H9 (cell line): ENCODE measurements at regions not wholly inside any gene's neighbourhood (a gene's known extent, or its start where the extent isn't known, plus 50 kb on each side); places are given as distances from the start of the nearest gene placed in this dataset.

Experiments
- DNase-seq: peaks from one replicate; pipeline ENCODE4 v3.0.0-alpha.2; 2017
- H2AFZ ChIP-seq: one replicate; pipeline ENCODE4 v1.6.1; 2013; ENCODE audit warnings: mild to moderate bottlenecking, low read length, control low read depth, moderate library complexity
- H2AK5ac ChIP-seq: 2 replicates; pipeline ENCODE4 v1.6.1; 2013; ENCODE audit warnings: low read length, control low read depth, mixed read lengths; ENCODE audit not compliant: insufficient read length
- H2BK120ac ChIP-seq: one replicate; pipeline ENCODE4 v1.6.1; 2013; ENCODE audit warnings: low read depth, mild to moderate bottlenecking, low read length, control low read depth, inconsistent platforms; ENCODE audit not compliant: poor library complexity, severe bottlenecking
- H2BK12ac ChIP-seq: 2 replicates; pipeline ENCODE4 v1.6.1; 2013; ENCODE audit warnings: low read length, control low read depth, mixed read lengths, low read depth; ENCODE audit not compliant: insufficient read length
- H2BK15ac ChIP-seq: 2 replicates; pipeline ENCODE4 v1.6.1; 2013; ENCODE audit warnings: low read depth, low read length, control low read depth
- H2BK20ac ChIP-seq: one replicate; pipeline ENCODE4 v1.6.1; 2013; ENCODE audit warnings: low read depth, mild to moderate bottlenecking, low read length, control low read depth, inconsistent platforms; ENCODE audit not compliant: poor library complexity, severe bottlenecking
- H2BK5ac ChIP-seq: 2 replicates; pipeline ENCODE4 v1.6.1; 2013; ENCODE audit warnings: low read length, control low read depth, mixed read lengths; ENCODE audit not compliant: insufficient read length
- H3K14ac ChIP-seq: 2 replicates; pipeline ENCODE4 v1.6.1; 2013; ENCODE audit warnings: low read length, control low read depth; ENCODE audit not compliant: insufficient read depth
- H3K18ac ChIP-seq: 2 replicates; pipeline ENCODE4 v1.6.1; 2013; ENCODE audit warnings: low read depth, mild to moderate bottlenecking, mixed read lengths, low read length, control low read depth; ENCODE audit not compliant: insufficient read length
- H3K23ac ChIP-seq: 2 replicates; pipeline ENCODE4 v1.6.1; 2013; ENCODE audit warnings: low read length, control low read depth, mixed read lengths, low read depth; ENCODE audit not compliant: insufficient read length
- H3K23me2 ChIP-seq: 2 replicates; pipeline ENCODE4 v1.6.1; 2013; ENCODE audit warnings: low read depth, mild to moderate bottlenecking, mixed read lengths, low read length, control low read depth; ENCODE audit not compliant: insufficient read length, poor library complexity, severe bottlenecking
- H3K27ac ChIP-seq: 2 replicates; pipeline ENCODE4 v1.5.1; 2013; ENCODE audit warnings: low read length, control low read depth, mixed read lengths, low read depth; ENCODE audit not compliant: insufficient read length
- H3K27me3 ChIP-seq: 2 replicates; pipeline ENCODE4 v1.6.1; 2013; ENCODE audit warnings: low read length, control low read depth, inconsistent platforms; ENCODE audit not compliant: insufficient read depth
- H3K4ac ChIP-seq: 2 replicates; pipeline ENCODE4 v1.6.1; 2013; ENCODE audit warnings: low read depth, mild to moderate bottlenecking, control low read depth, inconsistent platforms, low read length, moderate library complexity
- H3K4me1 ChIP-seq: 2 replicates; pipeline ENCODE4 v1.6.1; 2013; ENCODE audit warnings: low read length, control low read depth, inconsistent platforms; ENCODE audit not compliant: insufficient read depth
- H3K4me2 ChIP-seq: 2 replicates; pipeline ENCODE4 v1.6.1; 2013; ENCODE audit warnings: low read length, control low read depth, mixed read lengths; ENCODE audit not compliant: insufficient read length, insufficient read depth
- H3K56ac ChIP-seq: 2 replicates; pipeline ENCODE4 v1.6.1; 2013; ENCODE audit warnings: low read depth, mild to moderate bottlenecking, mixed read lengths, low read length, control low read depth; ENCODE audit not compliant: insufficient read length
- H3K79me1 ChIP-seq: 2 replicates; pipeline ENCODE4 v1.6.1; 2013; ENCODE audit warnings: low read depth, mild to moderate bottlenecking, moderate library complexity, low read length, control low read depth, inconsistent platforms; ENCODE audit not compliant: insufficient read depth, poor library complexity, severe bottlenecking
- H3K79me2 ChIP-seq: 2 replicates; pipeline ENCODE4 v1.6.1; 2013; ENCODE audit warnings: low read length, control low read depth, inconsistent platforms; ENCODE audit not compliant: insufficient read depth
- H3K9ac ChIP-seq: 2 replicates; pipeline ENCODE4 v1.6.1; 2013; ENCODE audit warnings: low read length, control low read depth, mixed read lengths; ENCODE audit not compliant: insufficient read length; ENCODE audit errors: extremely low read depth
- H3K9me3 ChIP-seq: one replicate; pipeline ENCODE4 v1.6.1; 2013; ENCODE audit warnings: low read depth, low read length, inconsistent platforms; ENCODE audit not compliant: control insufficient read depth
- H3T11ph ChIP-seq: one replicate; pipeline ENCODE4 v1.6.1; 2013; ENCODE audit warnings: mild to moderate bottlenecking, low read length, control low read depth, inconsistent platforms
- H4K20me1 ChIP-seq: one replicate; pipeline ENCODE4 v1.6.1; 2013; ENCODE audit not compliant: control insufficient read depth, insufficient read length, insufficient read depth
- H4K5ac ChIP-seq: 2 replicates; pipeline ENCODE4 v1.6.1; 2013; ENCODE audit warnings: low read depth, mild to moderate bottlenecking, mixed read lengths, low read length, control low read depth; ENCODE audit not compliant: insufficient read length
- H4K8ac ChIP-seq: replicated peaks from 2 replicates; pipeline ENCODE4 v1.6.1; 2013; ENCODE audit warnings: low read length, control low read depth, mixed read lengths, low read depth; ENCODE audit not compliant: insufficient read length
- H4K91ac ChIP-seq: 2 replicates; pipeline ENCODE4 v1.6.1; 2013; ENCODE audit warnings: low read depth, mild to moderate bottlenecking, moderate library complexity, mixed read lengths, low read length, control low read depth; ENCODE audit not compliant: insufficient read length
- H3K27ac Mint-ChIP-seq, 3 experiments: 2 replicates in 2 of 3; 3 replicates in 1 of 3; pipeline ENCODE4 v1.8.0; 2020 to 2021; ENCODE audit warnings: mixed read lengths in 3 of 3, mild to moderate bottlenecking in 1 of 3, moderate library complexity in 1 of 3
- H3K27me3 Mint-ChIP-seq: 2 replicates; pipeline ENCODE4 v1.8.0; 2021; ENCODE audit warnings: low read depth, mild to moderate bottlenecking, moderate library complexity, mixed read lengths
- H3K36me3 Mint-ChIP-seq, 3 experiments: 2 replicates in 2 of 3; 3 replicates in 1 of 3; pipeline ENCODE4 v1.8.0; 2020 to 2021; ENCODE audit warnings: low read depth in 3 of 3, mixed read lengths in 3 of 3; ENCODE audit not compliant: insufficient read depth in 1 of 3
- H3K4me1 Mint-ChIP-seq, 2 experiments: 2 replicates each; pipeline ENCODE4 v1.8.0; 2020; ENCODE audit warnings: mixed read lengths in 2 of 2
- H3K4me3 Mint-ChIP-seq, 2 experiments: 2 replicates in 1 of 2; 3 replicates in 1 of 2; pipeline ENCODE4 v1.8.0; 2020 to 2021; ENCODE audit warnings: mild to moderate bottlenecking in 2 of 2, mixed read lengths in 2 of 2, moderate library complexity in 1 of 2
- H3K9me3 Mint-ChIP-seq, 2 experiments: 2 replicates in 1 of 2; 3 replicates in 1 of 2; pipeline ENCODE4 v1.8.0; 2020; ENCODE audit warnings: mild to moderate bottlenecking in 2 of 2, mixed read lengths in 2 of 2, moderate library complexity in 1 of 2
- CTCF ChIP-seq: fragments of 200-600 bp; sonication (generic); conservative IDR thresholded peaks from 3 replicates; pipeline ENCODE4 v1.8.0; 2021; ENCODE audit warnings: antibody characterized with exemption, mild to moderate bottlenecking
- WGBS: extraction: QIAGEN DNeasy Blood & Tissue Kit; methylation state at CpG from one replicate; pipeline ENCODE4 v1.1.7; 2013; ENCODE audit warnings: missing lambda C conversion rate, low lambda C conversion rate, mixed read lengths; ENCODE audit not compliant: insufficient read length; ENCODE audit errors: extremely low coverage; 5-methylcytosine and 5-hydroxymethylcytosine counted together

- no peak overlapping the region for H2BK120ac ChIP-seq
- Mint-ChIP-seq H3K4me3 (no peak overlapping the region), H3K27me3 (peaks cover 22% of the 10 kb centered on the region), H3K27ac (no peak overlapping the region), H3K36me3 (no peaks in the 10 kb centered on the region), H3K9me3 (no peaks in the 10 kb centered on the region), H3K4me1 (peaks cover 11 to 28% of the 10 kb centered on the region in 2 experiments)
- H2BK12ac ChIP-seq: no peak overlapping the region
- H2AK5ac ChIP-seq: no peak overlapping the region
- H4K5ac ChIP-seq: no peak overlapping the region
- no peaks in the 10 kb centered on the region for H3K27me3 ChIP-seq
- no peaks in the 10 kb centered on the region for H4K20me1 ChIP-seq
- no peak for TF ChIP-seq CTCF
- H3K9ac ChIP-seq: no peak overlapping the region
- H3K23ac ChIP-seq: no peak overlapping the region
- H3K9me3 ChIP-seq: no peaks in the 10 kb centered on the region
- no peak overlapping the region for H2BK15ac ChIP-seq
- no CpG with 5 or more reads among the region's 8 CpGs for WGBS
- H3K79me1 ChIP-seq: no peaks in the 10 kb centered on the region
- DNase-seq: no peak
- H3K4me2 ChIP-seq: no peak overlapping the region
- H2BK5ac ChIP-seq: no peak overlapping the region
- no peak overlapping the region for H3K27ac ChIP-seq
- no peak overlapping the region for H4K91ac ChIP-seq
- no peak overlapping the region for H3T11ph ChIP-seq
- H3K23me2 ChIP-seq: no peaks in the 10 kb centered on the region
- no peaks in the 10 kb centered on the region for H3K79me2 ChIP-seq
- H4K8ac ChIP-seq: no peak overlapping the region
- H3K18ac ChIP-seq: no peak overlapping the region
- H2AFZ ChIP-seq: no peak overlapping the region
- no peak overlapping the region for H3K56ac ChIP-seq
- no peak overlapping the region for H3K4ac ChIP-seq
- H3K14ac ChIP-seq: no peak overlapping the region
- no peaks in the 10 kb centered on the region for H3K4me1 ChIP-seq
- no peak overlapping the region for H2BK20ac ChIP-seq
These were observed 187.0 kb upstream of the RPL38 start for GRCh38 chr17:74016461-74016860.
